ENCODE measurements at regions not wholly inside any gene's neighbourhood (a gene's known extent, or its start where the extent isn't known, plus 50 kb on each side); places are given as distances from the start of the nearest gene placed in this dataset.
"Not testable (repeated sequence)": the region's sequence is repeated elsewhere in the genome, so short reads cannot be mapped to it uniquely, and the experiment has no call there.

- Mint-ChIP-seq H3K36me3 (ENCODE audit: low read depth) (no peaks in the 10 kb centered on the region), H3K27me3 (ENCODE audit: low read depth) (peaks cover 9% of the 10 kb centered on the region), H3K4me1 (ENCODE audit: low read depth) (no peaks in the 10 kb centered on the region), H3K27ac (no peak overlapping the region), H3K4me3 (no peak overlapping the region), H3K9me3 (no peaks in the 10 kb centered on the region)
- DNase-seq = no peak
- intact Hi-C loops (cut with micrococcal nuclease) = no loop called here
- CTCF ChIA-PET = no interaction called here
These were observed 1099.9 kb downstream of the TBC1D22A start for GRCh38 chr22:47862394-47862793.

- DNase-seq; CTCF ChIA-PET; H3K4me3 Mint-ChIP-seq; H3K9me3 Mint-ChIP-seq; H3K4me1 Mint-ChIP-seq (ENCODE audit: low read depth); intact Hi-C loops (cut with micrococcal nuclease); H3K36me3 Mint-ChIP-seq (ENCODE audit: low read depth); H3K27ac Mint-ChIP-seq: not testable (repeated sequence)
- H3K27me3 Mint-ChIP-seq (ENCODE audit: low read depth) = peaks cover 11% of the 10 kb centered on the region
These were observed 1098.5 kb downstream of the TBC1D22A start for GRCh38 chr22:47860907-47861306.

- DNase-seq = no peak
- no peaks in the 10 kb centered on the region for H3K36me3 Mint-ChIP-seq (ENCODE audit: low read depth)
- H3K4me3 Mint-ChIP-seq = no peak overlapping the region
- H3K4me1 Mint-ChIP-seq (ENCODE audit: low read depth) = no peaks in the 10 kb centered on the region
- CTCF ChIA-PET = no interaction called here
- intact Hi-C loops (cut with micrococcal nuclease) = no loop called here
- no peaks in the 10 kb centered on the region for H3K9me3 Mint-ChIP-seq
- H3K27me3 Mint-ChIP-seq (ENCODE audit: low read depth) = peaks cover 11% of the 10 kb centered on the region
- no peak overlapping the region for H3K27ac Mint-ChIP-seq
These were observed 1097.6 kb downstream of the TBC1D22A start for GRCh38 chr22:47859881-47860525.

- Mint-ChIP-seq H3K36me3 (ENCODE audit: low read depth) (no peaks in the 10 kb centered on the region), H3K4me1 (ENCODE audit: low read depth) (no peaks in the 10 kb centered on the region), H3K27ac (no peak overlapping the region), H3K9me3 (no peaks in the 10 kb centered on the region), H3K27me3 (ENCODE audit: low read depth) (peaks cover 11% of the 10 kb centered on the region), H3K4me3 (no peak overlapping the region)
- CTCF ChIA-PET = no interaction called here
- DNase-seq = no peak
- intact Hi-C loops (cut with micrococcal nuclease) = no loop called here
These were observed 1096.4 kb downstream of the TBC1D22A start for GRCh38 chr22:47858773-47859306.

- H3K4me3 Mint-ChIP-seq = no peak overlapping the region
- H3K27me3 Mint-ChIP-seq (ENCODE audit: low read depth) = peaks cover 19% of the 10 kb centered on the region
- H3K9me3 Mint-ChIP-seq = no peaks in the 10 kb centered on the region
- CTCF ChIA-PET = interaction anchor here (0.9 kb wide), 1 partner anchor 25 kb away, joined by 3 read pairs; no protein-coding TSS in a partner anchor
- no peak overlapping the region for H3K27ac Mint-ChIP-seq
- intact Hi-C loops (cut with micrococcal nuclease) = no loop called here
- H3K4me1 Mint-ChIP-seq (ENCODE audit: low read depth) = no peaks in the 10 kb centered on the region
- H3K36me3 Mint-ChIP-seq (ENCODE audit: low read depth) = no peaks in the 10 kb centered on the region
- DNase-seq = no peak
These were observed 1092.2 kb downstream of the TBC1D22A start for GRCh38 chr22:47854680-47855079.

GRCh38 chr22:47854251-47854650 is 1091.8 kb downstream of the TBC1D22A start:
- Mint-ChIP-seq H3K4me1 (ENCODE audit: low read depth) (no peaks in the 10 kb centered on the region), H3K4me3 (no peak overlapping the region), H3K27ac (no peak overlapping the region), H3K27me3 (ENCODE audit: low read depth) (peaks cover 21% of the 10 kb centered on the region), H3K9me3 (no peaks in the 10 kb centered on the region), H3K36me3 (ENCODE audit: low read depth) (no peaks in the 10 kb centered on the region)
- intact Hi-C loops (cut with micrococcal nuclease) = no loop called here
- CTCF ChIA-PET = interaction anchor here (0.9 kb wide), 1 partner anchor 25 kb away, joined by 3 read pairs; no protein-coding TSS in a partner anchor
- DNase-seq = no peak

GRCh38 chr22:47853750-47854149 is 1091.3 kb downstream of the TBC1D22A start:
- Mint-ChIP-seq H3K4me3 (no peak overlapping the region), H3K27ac (no peak overlapping the region), H3K9me3 (no peaks in the 10 kb centered on the region), H3K36me3 (ENCODE audit: low read depth) (no peaks in the 10 kb centered on the region), H3K4me1 (ENCODE audit: low read depth) (no peaks in the 10 kb centered on the region), H3K27me3 (ENCODE audit: low read depth) (peaks cover 21% of the 10 kb centered on the region)
- DNase-seq = no peak
- intact Hi-C loops (cut with micrococcal nuclease) = no loop called here
- CTCF ChIA-PET = no interaction called here

- H3K27ac Mint-ChIP-seq = no peak overlapping the region
- no peak for DNase-seq
- H3K27me3 Mint-ChIP-seq (ENCODE audit: low read depth) = peaks cover 24% of the 10 kb centered on the region
- no peaks in the 10 kb centered on the region for H3K36me3 Mint-ChIP-seq (ENCODE audit: low read depth)
- intact Hi-C loops (cut with micrococcal nuclease) = no loop called here
- no peaks in the 10 kb centered on the region for H3K9me3 Mint-ChIP-seq
- no peak overlapping the region for H3K4me3 Mint-ChIP-seq
- no peaks in the 10 kb centered on the region for H3K4me1 Mint-ChIP-seq (ENCODE audit: low read depth)
- CTCF ChIA-PET = no interaction called here
These were observed 1089.1 kb downstream of the TBC1D22A start for GRCh38 chr22:47851586-47851985.

- peaks cover 22% of the 10 kb centered on the region for H3K27me3 Mint-ChIP-seq (ENCODE audit: low read depth)
- H3K4me3 Mint-ChIP-seq = no peak overlapping the region
- H3K4me1 Mint-ChIP-seq (ENCODE audit: low read depth) = no peaks in the 10 kb centered on the region
- H3K9me3 Mint-ChIP-seq = no peaks in the 10 kb centered on the region
- H3K36me3 Mint-ChIP-seq (ENCODE audit: low read depth) = no peaks in the 10 kb centered on the region
- no peak for DNase-seq
- CTCF ChIA-PET = no interaction called here
- intact Hi-C loops (cut with micrococcal nuclease) = no loop called here
- H3K27ac Mint-ChIP-seq = no peak overlapping the region
These were observed 1088.2 kb downstream of the TBC1D22A start for GRCh38 chr22:47850644-47851151.

GRCh38 chr22:47849576-47849975 is 1087.1 kb downstream of the TBC1D22A start:
- CTCF ChIA-PET = no interaction called here
- DNase-seq = no peak
- Mint-ChIP-seq H3K4me1 (ENCODE audit: low read depth) (no peaks in the 10 kb centered on the region), H3K27ac (no peak overlapping the region), H3K36me3 (ENCODE audit: low read depth) (no peaks in the 10 kb centered on the region), H3K4me3 (no peak overlapping the region), H3K9me3 (no peaks in the 10 kb centered on the region), H3K27me3 (ENCODE audit: low read depth) (peaks cover 26% of the 10 kb centered on the region)
- intact Hi-C loops (cut with micrococcal nuclease) = no loop called here

GRCh38 chr22:47848184-47848920 is 1085.9 kb downstream of the TBC1D22A start:
- intact Hi-C loops (cut with micrococcal nuclease) = no loop called here
- Mint-ChIP-seq H3K27me3 (ENCODE audit: low read depth) (peaks cover 26% of the 10 kb centered on the region), H3K4me1 (ENCODE audit: low read depth) (no peaks in the 10 kb centered on the region), H3K27ac (no peak overlapping the region), H3K4me3 (no peak overlapping the region), H3K9me3 (no peaks in the 10 kb centered on the region), H3K36me3 (ENCODE audit: low read depth) (no peaks in the 10 kb centered on the region)
- no peak for DNase-seq
- CTCF ChIA-PET = interaction anchor here (1.3 kb wide), 1 partner anchor 10 kb away, joined by 5 read pairs; no protein-coding TSS in a partner anchor

GRCh38 chr22:47847131-47847890 is 1084.9 kb downstream of the TBC1D22A start:
- H3K36me3 Mint-ChIP-seq (ENCODE audit: low read depth) = no peaks in the 10 kb centered on the region
- intact Hi-C loops (cut with micrococcal nuclease) = no loop called here
- CTCF ChIA-PET = interaction anchor here (1.3 kb wide), 1 partner anchor 9 kb away, joined by 5 read pairs; no protein-coding TSS in a partner anchor
- H3K4me3 Mint-ChIP-seq = no peak overlapping the region
- no peak for DNase-seq
- H3K4me1 Mint-ChIP-seq (ENCODE audit: low read depth) = no peaks in the 10 kb centered on the region
- H3K27me3 Mint-ChIP-seq (ENCODE audit: low read depth) = peaks cover 21% of the 10 kb centered on the region
- no peaks in the 10 kb centered on the region for H3K9me3 Mint-ChIP-seq
- no peak overlapping the region for H3K27ac Mint-ChIP-seq

All from activated naive CD4-positive, alpha-beta T cell treated with anti-CD3 and anti-CD28 coated beads for 36 hours (primary cell).